Osteoblast (primary cell): ENCODE measurements at regions not wholly inside any gene's neighbourhood (a gene's known extent, or its start where the extent isn't known, plus 50 kb on each side); places are given as distances from the start of the nearest gene placed in this dataset.

Source experiments
- DNase-seq: peaks from one replicate; pipeline ENCODE4 v3.0.0; 2011; ENCODE audit warnings: low spot score, mixed read lengths; ENCODE audit not compliant: insufficient read length; ENCODE audit errors: missing footprints
- H2AFZ ChIP-seq: 2 replicates; pipeline ENCODE4 v1.6.0; 2011; ENCODE audit warnings: mild to moderate bottlenecking, low read length
- H3K27ac ChIP-seq: 2 replicates; pipeline ENCODE4 v1.5.1; 2011; ENCODE audit warnings: mild to moderate bottlenecking, low read depth, low read length, moderate library complexity
- H3K27me3 ChIP-seq: 2 replicates; pipeline ENCODE4 v1.6.0; 2012; ENCODE audit warnings: mild to moderate bottlenecking, control low read depth, inconsistent platforms, low read length, moderate library complexity; ENCODE audit not compliant: insufficient read depth
- H3K36me3 ChIP-seq: 2 replicates; pipeline ENCODE4 v1.5.1; 2011; ENCODE audit warnings: mild to moderate bottlenecking, low read length, control low read depth, moderate library complexity; ENCODE audit not compliant: insufficient read depth
- H3K4me1 ChIP-seq: 2 replicates; pipeline ENCODE4 v1.5.1; 2011; ENCODE audit warnings: mild to moderate bottlenecking, low read length, control low read depth, moderate library complexity; ENCODE audit not compliant: insufficient read depth
- H3K4me2 ChIP-seq: 2 replicates; pipeline ENCODE4 v1.6.0; 2011; ENCODE audit warnings: mild to moderate bottlenecking, low read length; ENCODE audit not compliant: insufficient read depth
- H3K4me3 ChIP-seq: fragments of 200-600 bp; sonication (generic); 3 replicates; pipeline ENCODE4 v1.5.1; 2012; ENCODE audit warnings: mild to moderate bottlenecking, low read length, inconsistent platforms; ENCODE audit not compliant: insufficient read depth
- H3K79me2 ChIP-seq: 2 replicates; pipeline ENCODE4 v1.6.0; 2012; ENCODE audit warnings: mild to moderate bottlenecking, low read length, control low read depth, inconsistent platforms; ENCODE audit not compliant: insufficient read depth
- H3K9me3 ChIP-seq: 2 replicates; pipeline ENCODE4 v1.5.1; 2011; ENCODE audit warnings: low read depth, low read length, control low read depth
- H4K20me1 ChIP-seq: 2 replicates; pipeline ENCODE4 v1.6.0; 2012; ENCODE audit warnings: mild to moderate bottlenecking, low read length, control low read depth; ENCODE audit not compliant: insufficient read depth
- CTCF ChIP-seq: IDR thresholded peaks from 2 replicates; pipeline ENCODE4 v1.5.1; 2011; ENCODE audit warnings: mild to moderate bottlenecking, low read depth, low read length, moderate library complexity; ENCODE audit errors: extremely low read depth

- Histone ChIP-seq H3K27me3 (no peaks in the 10 kb centered on the region), H3K9me3 (no peaks in the 10 kb centered on the region), H2AFZ (no peak overlapping the region), H3K4me3 (no peak overlapping the region), H3K4me1 (peaks cover 2% of the 10 kb centered on the region), H3K27ac (no peak overlapping the region), H3K79me2 (no peaks in the 10 kb centered on the region), H3K36me3 (no peaks in the 10 kb centered on the region), H4K20me1 (no peaks in the 10 kb centered on the region), H3K4me2 (no peak overlapping the region)
- TF ChIP-seq CTCF = no peak
- no peak for DNase-seq
Measured at GRCh38 chr1:214927796-214928195, 154.7 kb upstream of the KCNK2 start.

GRCh38 chr1:214928574-214928973, 154.0 kb upstream of the KCNK2 start:
- no peak for TF ChIP-seq CTCF
- Histone ChIP-seq H2AFZ (no peak overlapping the region), H3K27me3 (no peaks in the 10 kb centered on the region), H3K27ac (no peak overlapping the region), H3K4me3 (no peak overlapping the region), H3K36me3 (no peaks in the 10 kb centered on the region), H3K4me1 (no peaks in the 10 kb centered on the region), H3K4me2 (no peak overlapping the region), H3K9me3 (no peaks in the 10 kb centered on the region), H3K79me2 (no peaks in the 10 kb centered on the region), H4K20me1 (no peaks in the 10 kb centered on the region)
- no peak for DNase-seq

- TF ChIP-seq CTCF = no peak
Measured at GRCh38 chr1:214933375-214933774, 149.2 kb upstream of the KCNK2 start.

GRCh38 chr1:214934045-214934444, 148.5 kb upstream of the KCNK2 start:
- H3K27me3 ChIP-seq = no peaks in the 10 kb centered on the region
- no peak for TF ChIP-seq CTCF
- H3K4me2 ChIP-seq = peak overlapping the region; percentile 79
- H3K9me3 ChIP-seq = no peaks in the 10 kb centered on the region
- no peak overlapping the region for H3K27ac ChIP-seq
- no peaks in the 10 kb centered on the region for H4K20me1 ChIP-seq
- no peaks in the 10 kb centered on the region for H3K4me1 ChIP-seq
- no peak for DNase-seq
- H2AFZ ChIP-seq = peak overlapping the region; percentile 97
- H3K36me3 ChIP-seq = no peaks in the 10 kb centered on the region
- no peaks in the 10 kb centered on the region for H3K79me2 ChIP-seq
- H3K4me3 ChIP-seq = peak overlapping the region; percentile 56

More at GRCh38 chr1:214933375-214933774, 149.2 kb upstream of the KCNK2 start:
- Histone ChIP-seq H3K36me3 (no peaks in the 10 kb centered on the region), H3K4me3 (no peak overlapping the region), H3K79me2 (no peaks in the 10 kb centered on the region), H2AFZ (no peak overlapping the region), H3K4me1 (no peaks in the 10 kb centered on the region), H3K4me2 (no peak overlapping the region), H3K9me3 (no peaks in the 10 kb centered on the region), H3K27me3 (no peaks in the 10 kb centered on the region), H3K27ac (no peak overlapping the region), H4K20me1 (no peaks in the 10 kb centered on the region)
- no peak for DNase-seq
